GM12891 (cell line): ENCODE measurements at regions not wholly inside any gene's neighbourhood (a gene's known extent, or its start where the extent isn't known, plus 50 kb on each side); places are given as distances from the start of the nearest gene placed in this dataset.

ENCODE experiments used
- POLR2A ChIP-seq: IDR thresholded peaks from 2 replicates; pipeline ENCODE4 v1.6.1; 2011; ENCODE audit warnings: low read depth, low read length, control low read depth
- TAF1 ChIP-seq: IDR thresholded peaks from 2 replicates; pipeline ENCODE4 v1.6.1; 2011; ENCODE audit warnings: low read depth, low read length, control low read depth

DNA sequence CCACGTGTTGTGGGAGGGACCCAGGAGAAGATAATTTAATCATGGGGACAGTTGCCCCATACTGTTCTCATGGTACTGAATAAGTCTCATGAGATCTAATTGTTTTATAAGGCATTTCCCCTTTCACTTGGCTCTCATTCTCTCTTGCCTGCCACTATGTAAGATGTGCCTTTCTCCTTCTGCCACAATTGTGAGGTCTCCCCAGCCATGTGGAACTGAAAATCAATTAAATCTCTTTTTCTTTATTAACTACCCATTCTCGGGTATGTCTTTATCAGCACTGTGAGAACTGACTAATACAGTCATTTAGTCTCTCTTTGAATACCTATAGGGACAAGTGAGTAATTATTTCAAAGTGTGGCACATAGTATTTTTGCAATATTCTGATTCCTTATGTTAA, 269.2 kb upstream of the SMARCA2 start:
- TF ChIP-seq POLR2A (no peak), TAF1 (no peak)
